ENCODE measurements at regions not wholly inside any gene's neighbourhood (a gene's known extent, or its start where the extent isn't known, plus 50 kb on each side); places are given as distances from the start of the nearest gene placed in this dataset.
"Not testable (repeated sequence)": the region's sequence is repeated elsewhere in the genome, so short reads cannot be mapped to it uniquely, and the experiment has no call there.

- Mint-ChIP-seq H3K36me3 (ENCODE audit: low read depth, unreplicated experiment) (no peaks in the 10 kb centered on the region), H3K27me3 (ENCODE audit: low read depth, unreplicated experiment) (no peaks in the 10 kb centered on the region), H3K4me1 (ENCODE audit: low read depth, unreplicated experiment) (no peaks in the 10 kb centered on the region), H3K27ac (ENCODE audit: unreplicated experiment) (no peak overlapping the region), H3K9me3 (ENCODE audit: unreplicated experiment) (peaks cover 10% of the 10 kb centered on the region), H3K4me3 (ENCODE audit: unreplicated experiment) (no peak overlapping the region)
- no peaks in the 10 kb centered on the region for H4K20me1 ChIP-seq (ENCODE audit: insufficient read depth, low read length)
- no peak overlapping the region for H3K4me3 ChIP-seq (ENCODE audit: insufficient read depth, low read depth, low read length)
- H3K4me2 ChIP-seq (ENCODE audit: low read length), result no peak overlapping the region
- no peak overlapping the region for H3K9ac ChIP-seq (ENCODE audit: low read length)
- H3K9me3 ChIP-seq (ENCODE audit: insufficient read depth, low read depth, low read length), result peaks cover 3% of the 10 kb centered on the region
- TF ChIP-seq CTCF (IDR thresholded peaks at IDR 0.05; ENCODE audit: insufficient read depth, low read depth, low read length), result no peak
- TF ChIP-seq EZH2 (IDR thresholded peaks at IDR 0.05; ENCODE audit: insufficient read depth, low read length), result no peak
- no peaks in the 10 kb centered on the region for H3K4me1 ChIP-seq (ENCODE audit: insufficient read depth, low read length)
- FAIRE-seq (no peak), DNase-seq (ENCODE audit: low read depth) (no peak)
- H3K36me3 ChIP-seq (ENCODE audit: insufficient read depth, low read length), result no peaks in the 10 kb centered on the region
- no peak overlapping the region for H2AFZ ChIP-seq (ENCODE audit: low read depth, low read length)
- no peaks in the 10 kb centered on the region for H3K27me3 ChIP-seq (ENCODE audit: insufficient read depth, low read length)
- no peaks in the 10 kb centered on the region for H3K79me2 ChIP-seq (ENCODE audit: insufficient read depth, low read length)
- no peak overlapping the region for H3K27ac ChIP-seq (ENCODE audit: low read depth, low read length)
Measured at GRCh38 chr14:106377432-106377831, 851.0 kb downstream of the TMEM121 start.

- Mint-ChIP-seq H3K36me3 (ENCODE audit: low read depth, unreplicated experiment) (no peaks in the 10 kb centered on the region), H3K9me3 (ENCODE audit: unreplicated experiment) (peaks cover 6% of the 10 kb centered on the region), H3K27me3 (ENCODE audit: low read depth, unreplicated experiment) (no peaks in the 10 kb centered on the region), H3K4me1 (ENCODE audit: low read depth, unreplicated experiment) (no peaks in the 10 kb centered on the region), H3K4me3 (ENCODE audit: unreplicated experiment) (no peak overlapping the region), H3K27ac (ENCODE audit: unreplicated experiment) (no peak overlapping the region)
- Histone ChIP-seq H3K4me3 (ENCODE audit: insufficient read depth, low read depth, low read length) (no peak overlapping the region), H3K9me3 (ENCODE audit: insufficient read depth, low read depth, low read length) (peaks cover 3% of the 10 kb centered on the region), H3K27me3 (ENCODE audit: insufficient read depth, low read length) (no peaks in the 10 kb centered on the region), H2AFZ (ENCODE audit: low read depth, low read length) (no peak overlapping the region), H3K4me2 (ENCODE audit: low read length) (no peak overlapping the region), H3K27ac (ENCODE audit: low read depth, low read length) (no peak overlapping the region), H3K4me1 (ENCODE audit: insufficient read depth, low read length) (no peaks in the 10 kb centered on the region), H4K20me1 (ENCODE audit: insufficient read depth, low read length) (no peaks in the 10 kb centered on the region), H3K36me3 (ENCODE audit: insufficient read depth, low read length) (no peaks in the 10 kb centered on the region), H3K9ac (ENCODE audit: low read length) (no peak overlapping the region), H3K79me2 (ENCODE audit: insufficient read depth, low read length) (no peaks in the 10 kb centered on the region)
- FAIRE-seq (no peak), DNase-seq (ENCODE audit: low read depth) (no peak)
- TF ChIP-seq EZH2 (IDR thresholded peaks at IDR 0.05; ENCODE audit: insufficient read depth, low read length) (no peak), CTCF (IDR thresholded peaks at IDR 0.05; ENCODE audit: insufficient read depth, low read depth, low read length) (no peak)
Measured at GRCh38 chr14:106378191-106378590, 851.8 kb downstream of the TMEM121 start.

- TF ChIP-seq CTCF (IDR thresholded peaks at IDR 0.05; ENCODE audit: insufficient read depth, low read depth, low read length) (no peak), EZH2 (IDR thresholded peaks at IDR 0.05; ENCODE audit: insufficient read depth, low read length) (no peak)
- Histone ChIP-seq H3K27me3 (ENCODE audit: insufficient read depth, low read length) (no peaks in the 10 kb centered on the region), H3K4me2 (ENCODE audit: low read length) (no peak overlapping the region), H3K9me3 (ENCODE audit: insufficient read depth, low read depth, low read length) (peaks cover 3% of the 10 kb centered on the region), H3K27ac (ENCODE audit: low read depth, low read length) (no peak overlapping the region), H2AFZ (ENCODE audit: low read depth, low read length) (no peak overlapping the region), H3K4me3 (ENCODE audit: insufficient read depth, low read depth, low read length) (no peak overlapping the region), H3K36me3 (ENCODE audit: insufficient read depth, low read length) (no peaks in the 10 kb centered on the region), H4K20me1 (ENCODE audit: insufficient read depth, low read length) (no peaks in the 10 kb centered on the region), H3K4me1 (ENCODE audit: insufficient read depth, low read length) (no peaks in the 10 kb centered on the region), H3K79me2 (ENCODE audit: insufficient read depth, low read length) (no peaks in the 10 kb centered on the region), H3K9ac (ENCODE audit: low read length) (no peak overlapping the region)
- no peak for DNase-seq (ENCODE audit: low read depth)
- Mint-ChIP-seq H3K27me3 (ENCODE audit: low read depth, unreplicated experiment) (no peaks in the 10 kb centered on the region), H3K9me3 (ENCODE audit: unreplicated experiment) (no peaks in the 10 kb centered on the region), H3K36me3 (ENCODE audit: low read depth, unreplicated experiment) (no peaks in the 10 kb centered on the region), H3K4me3 (ENCODE audit: unreplicated experiment) (no peak overlapping the region), H3K4me1 (ENCODE audit: low read depth, unreplicated experiment) (no peaks in the 10 kb centered on the region), H3K27ac (ENCODE audit: unreplicated experiment) (no peak overlapping the region)
- FAIRE-seq, result no peak
Measured at GRCh38 chr14:106380740-106381139, 854.4 kb downstream of the TMEM121 start.

GRCh38 chr14:106389186-106389585 lies 862.8 kb downstream of the TMEM121 start:
- not testable (repeated sequence) for H3K9me3 ChIP-seq (ENCODE audit: insufficient read depth, low read depth, low read length); DNase-seq (ENCODE audit: low read depth); H3K4me3 Mint-ChIP-seq (ENCODE audit: unreplicated experiment); H3K9ac ChIP-seq (ENCODE audit: low read length); FAIRE-seq; H3K4me2 ChIP-seq (ENCODE audit: low read length); H3K27me3 ChIP-seq (ENCODE audit: insufficient read depth, low read length); H3K4me1 Mint-ChIP-seq (ENCODE audit: low read depth, unreplicated experiment); H4K20me1 ChIP-seq (ENCODE audit: insufficient read depth, low read length); H3K4me3 ChIP-seq (ENCODE audit: insufficient read depth, low read depth, low read length); H3K4me1 ChIP-seq (ENCODE audit: insufficient read depth, low read length); H3K27ac ChIP-seq (ENCODE audit: low read depth, low read length); H2AFZ ChIP-seq (ENCODE audit: low read depth, low read length); H3K36me3 Mint-ChIP-seq (ENCODE audit: low read depth, unreplicated experiment); H3K27me3 Mint-ChIP-seq (ENCODE audit: low read depth, unreplicated experiment); H3K27ac Mint-ChIP-seq (ENCODE audit: unreplicated experiment); H3K79me2 ChIP-seq (ENCODE audit: insufficient read depth, low read length); H3K36me3 ChIP-seq (ENCODE audit: insufficient read depth, low read length)
- H3K9me3 Mint-ChIP-seq (ENCODE audit: unreplicated experiment), result peaks cover 18% of the 10 kb centered on the region
